Activated CD8-positive, alpha-beta T cell treated with anti-CD3 and anti-CD28 coated beads for 36 hours (primary cell): ENCODE measurements at regions not wholly inside any gene's neighbourhood (a gene's known extent, or its start where the extent isn't known, plus 50 kb on each side); places are given as distances from the start of the nearest gene placed in this dataset.
A peak's percentile ranks its signal among the peaks of the same experiment; 100 is the strongest.

Source experiments
- ATAC-seq: fragments of 200-7000 bp; cut with Tn5 transposase; one replicate; pipeline ENCODE4 v1.10.0; 2021; ENCODE audit warnings: mild to moderate bottlenecking, moderate library complexity
- CTCF ChIA-PET: fragments of 350-600 bp; sonication (Branson Sonifier 250); formaldehyde crosslinking; loops from one replicate; lab custom pipeline; 2021; ENCODE audit warnings: antibody characterized with exemption; lab: Charles Lee
- POLR2A ChIA-PET: fragments of 350-600 bp; sonication (Branson Sonifier 250); formaldehyde crosslinking; loops from one replicate; lab custom pipeline; 2021; ENCODE audit warnings: antibody characterized with exemption; lab: Charles Lee
- DNase-seq: peaks from one replicate; pipeline ENCODE4 v3.0.0-alpha.2; 2020
- H3K27ac Mint-ChIP-seq: one replicate; pipeline ENCODE4 v1.8.0; 2021; ENCODE audit warnings: mild to moderate bottlenecking, mixed read lengths
- H3K27me3 Mint-ChIP-seq: one replicate; pipeline ENCODE4 v1.8.0; 2021; ENCODE audit warnings: mixed read lengths
- H3K36me3 Mint-ChIP-seq: one replicate; pipeline ENCODE4 v1.8.0; 2021; ENCODE audit warnings: low read depth, mixed read lengths
- H3K4me1 Mint-ChIP-seq: one replicate; pipeline ENCODE4 v1.8.0; 2021; ENCODE audit warnings: low read depth, mixed read lengths
- H3K4me3 Mint-ChIP-seq: one replicate; pipeline ENCODE4 v1.8.0; 2021; ENCODE audit warnings: mild to moderate bottlenecking, moderate library complexity, mixed read lengths
- H3K9me3 Mint-ChIP-seq: one replicate; pipeline ENCODE4 v1.8.0; 2021; ENCODE audit warnings: mixed read lengths
- CTCF ChIP-seq: fragments of 200-600 bp; IDR thresholded peaks from one replicate; pipeline ENCODE4 v1.8.0; 2022; ENCODE audit warnings: antibody characterized with exemption, mild to moderate bottlenecking
- intact Hi-C: fragments of 100-400 bp; cut with micrococcal nuclease; formaldehyde crosslinking; loops from one replicate; pipeline ENCODE4 v1.10.0; 2022

- intact Hi-C loops = no loop called here
- ChIA-PET POLR2A (no interaction called here), CTCF (no interaction called here)
- ATAC-seq (no peak), DNase-seq (no peak)
- Mint-ChIP-seq H3K4me1 (no peaks in the 10 kb centered on the region), H3K4me3 (no peak overlapping the region), H3K9me3 (no peaks in the 10 kb centered on the region), H3K27ac (no peak overlapping the region), H3K36me3 (no peaks in the 10 kb centered on the region), H3K27me3 (peaks cover 9% of the 10 kb centered on the region)
- no peak for TF ChIP-seq CTCF
Measured at GRCh38 chr5:74186356-74187315, 453.9 kb downstream of the ENC1 start.

- Mint-ChIP-seq H3K27me3 (peaks cover 9% of the 10 kb centered on the region), H3K9me3 (no peaks in the 10 kb centered on the region), H3K4me1 (no peaks in the 10 kb centered on the region), H3K4me3 (no peak overlapping the region), H3K36me3 (no peaks in the 10 kb centered on the region), H3K27ac (no peak overlapping the region)
- intact Hi-C loops = no loop called here
- no peak for ATAC-seq
- ChIA-PET CTCF (no interaction called here), POLR2A (no interaction called here)
- no peak for DNase-seq
- TF ChIP-seq CTCF = no peak
Measured at GRCh38 chr5:74185599-74185998, 454.9 kb downstream of the ENC1 start.

GRCh38 chr5:74184649-74185048, 455.9 kb downstream of the ENC1 start:
- H3K27ac Mint-ChIP-seq = no peak overlapping the region
- H3K9me3 Mint-ChIP-seq = no peaks in the 10 kb centered on the region
- no peak overlapping the region for H3K4me3 Mint-ChIP-seq
- ChIA-PET CTCF (no interaction called here), POLR2A (no interaction called here)
- no peak for ATAC-seq
- intact Hi-C loops = no loop called here
- no peaks in the 10 kb centered on the region for H3K4me1 Mint-ChIP-seq
- peaks cover 9% of the 10 kb centered on the region for H3K27me3 Mint-ChIP-seq
- no peaks in the 10 kb centered on the region for H3K36me3 Mint-ChIP-seq
- TF ChIP-seq CTCF = no peak
- DNase-seq = no peak

GRCh38 chr5:74183041-74183440, 457.5 kb downstream of the ENC1 start:
- intact Hi-C loops = no loop called here
- DNase-seq (no peak), ATAC-seq (no peak)
- ChIA-PET POLR2A (no interaction called here), CTCF (no interaction called here)
- TF ChIP-seq CTCF = no peak
- H3K4me3 Mint-ChIP-seq = no peak overlapping the region
- no peaks in the 10 kb centered on the region for H3K9me3 Mint-ChIP-seq
- no peak overlapping the region for H3K27ac Mint-ChIP-seq
- H3K4me1 Mint-ChIP-seq = no peaks in the 10 kb centered on the region
- H3K36me3 Mint-ChIP-seq = no peaks in the 10 kb centered on the region
- H3K27me3 Mint-ChIP-seq = peaks cover 9% of the 10 kb centered on the region

GRCh38 chr5:74182603-74183002, 457.9 kb downstream of the ENC1 start:
- ChIA-PET CTCF (no interaction called here), POLR2A (no interaction called here)
- Mint-ChIP-seq H3K27ac (no peak overlapping the region), H3K4me3 (no peak overlapping the region), H3K9me3 (no peaks in the 10 kb centered on the region), H3K36me3 (no peaks in the 10 kb centered on the region), H3K4me1 (no peaks in the 10 kb centered on the region), H3K27me3 (peaks cover 9% of the 10 kb centered on the region)
- DNase-seq = peak; percentile 12
- intact Hi-C loops = no loop called here
- TF ChIP-seq CTCF = no peak
- peak; percentile 72 for ATAC-seq
